ELF-1 (cell line): ENCODE measurements at regions not wholly inside any gene's neighbourhood (a gene's known extent, or its start where the extent isn't known, plus 50 kb on each side); places are given as distances from the start of the nearest gene placed in this dataset.
"Not testable (repeated sequence)": the region's sequence is repeated elsewhere in the genome, so short reads cannot be mapped to it uniquely, and the experiment has no call there.

Experiments
- DNase-seq: peaks from one replicate; pipeline ENCODE4 v3.0.0-alpha.2; 2016; ENCODE audit warnings: low read depth, low spot score

DNA sequence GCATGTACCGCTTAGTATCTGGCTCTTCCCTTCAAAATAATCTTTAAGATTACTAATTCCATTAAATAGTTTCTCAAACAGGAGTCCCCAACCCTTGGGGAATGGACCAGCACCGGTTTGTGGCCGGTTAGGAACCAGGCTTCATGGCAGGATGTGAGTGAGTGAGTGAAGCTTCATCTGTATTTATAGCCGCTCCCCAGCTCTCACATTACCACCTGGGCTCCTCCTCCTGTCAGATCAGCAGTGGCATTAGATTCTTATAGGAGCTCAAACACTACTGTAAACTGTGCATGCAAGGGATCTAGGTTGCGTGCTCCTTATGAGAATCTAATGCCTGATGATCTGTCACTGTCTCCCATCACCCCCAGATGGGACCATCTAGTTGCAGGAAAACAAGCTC, 332.6 kb upstream of the ZNF608 start:
- not testable (repeated sequence) for DNase-seq

DNA sequence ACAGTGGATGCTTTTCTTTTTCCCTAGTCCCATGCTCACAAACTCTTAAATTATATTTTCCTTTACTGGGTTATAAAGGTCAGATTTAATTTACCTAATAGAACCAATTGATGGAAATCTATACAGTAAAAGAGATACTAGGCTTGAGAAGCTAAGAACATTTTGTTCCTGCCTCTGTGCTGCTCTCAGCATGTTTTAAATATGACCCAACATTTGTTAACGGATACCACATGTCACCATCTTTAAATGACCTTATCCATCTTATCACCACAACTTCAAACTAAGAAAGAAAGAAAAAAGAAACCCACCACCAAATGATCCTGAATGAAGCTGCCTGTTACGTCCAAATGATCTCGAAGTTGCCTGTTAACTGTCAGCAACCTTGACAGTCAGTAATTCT, 334.7 kb upstream of the ZNF608 start:
- no peak for DNase-seq

DNA sequence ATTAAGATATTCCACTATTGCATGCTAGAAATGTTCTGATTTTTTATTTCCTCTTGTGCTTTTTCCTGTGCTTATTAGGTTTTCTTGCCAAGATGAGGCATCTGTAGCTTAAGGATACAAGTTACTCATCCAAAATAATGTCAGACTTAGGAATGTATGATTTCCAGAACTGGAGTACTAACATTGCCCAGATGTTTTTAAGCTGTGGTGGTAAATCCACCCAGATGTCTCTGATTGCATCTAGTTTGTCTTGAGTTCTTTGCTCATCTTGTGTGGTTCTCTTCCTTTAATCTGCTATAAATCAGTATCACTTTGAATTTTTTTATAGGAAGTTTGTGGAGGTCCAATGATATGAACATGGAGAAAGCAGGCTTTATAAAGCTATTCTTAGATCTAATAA, 337.5 kb upstream of the ZNF608 start:
- no peak for DNase-seq

DNA sequence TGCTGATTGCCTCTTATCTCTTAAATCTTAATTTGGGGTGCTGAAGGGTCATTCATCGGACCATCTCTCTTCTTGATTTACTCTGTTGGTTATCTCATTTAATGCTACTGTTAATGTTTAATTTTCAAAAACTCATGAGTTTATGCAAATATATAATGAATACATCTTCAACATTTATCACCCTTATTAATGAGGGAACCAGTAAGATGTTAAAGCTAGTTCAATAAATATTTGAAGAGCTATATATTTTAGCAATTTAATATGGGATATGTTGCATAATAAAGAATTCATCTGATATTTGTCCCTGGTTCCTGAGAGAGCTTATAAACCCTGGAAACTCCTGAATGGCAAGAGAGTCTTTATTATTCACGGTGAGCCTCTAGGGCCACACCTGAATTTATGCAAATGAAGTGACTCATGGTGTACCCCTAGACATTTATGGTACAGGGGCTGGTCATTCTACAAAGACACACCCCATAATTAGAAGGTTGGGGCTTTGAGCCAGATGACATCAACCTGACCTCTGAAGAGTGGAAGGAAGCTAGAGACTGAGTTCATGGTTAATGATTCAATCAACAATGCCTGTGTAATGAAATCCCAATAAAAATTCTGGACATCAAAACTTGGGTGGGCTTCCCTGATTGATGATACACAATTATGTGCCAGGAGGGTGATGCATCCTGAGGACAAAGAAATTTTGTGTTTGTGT, 339.5 kb upstream of the ZNF608 start:
- DNase-seq = no peak

DNA sequence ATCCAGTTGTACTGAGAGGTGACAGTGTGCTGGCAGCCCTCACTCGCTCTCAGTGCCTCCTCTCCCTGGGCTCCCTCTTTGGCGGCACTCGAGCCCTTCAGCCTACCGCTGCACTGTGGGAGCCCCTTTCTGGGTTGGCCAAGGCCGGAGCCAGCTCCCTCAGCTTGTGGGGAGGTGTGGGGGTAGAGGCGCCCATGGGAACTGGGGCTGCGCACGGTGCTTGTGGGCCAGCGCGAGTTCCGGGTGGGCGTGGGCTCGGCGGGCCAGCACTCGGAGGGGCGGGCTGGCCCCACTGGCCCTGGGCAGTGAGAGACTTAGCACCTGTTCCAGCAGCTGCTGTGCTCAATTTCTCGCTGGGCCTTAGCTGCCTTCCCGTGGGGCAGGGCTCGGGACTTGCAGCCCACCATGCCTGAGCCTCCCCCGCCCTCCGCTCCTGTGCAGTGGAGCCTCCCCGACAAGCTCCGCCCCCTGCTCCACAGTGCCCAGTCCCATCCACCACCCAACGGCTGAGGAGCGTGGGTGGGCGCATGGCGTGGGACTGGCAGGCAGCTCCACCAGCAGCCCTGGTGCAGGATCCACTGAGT, 342.2 kb upstream of the ZNF608 start:
- no peak for DNase-seq

DNA sequence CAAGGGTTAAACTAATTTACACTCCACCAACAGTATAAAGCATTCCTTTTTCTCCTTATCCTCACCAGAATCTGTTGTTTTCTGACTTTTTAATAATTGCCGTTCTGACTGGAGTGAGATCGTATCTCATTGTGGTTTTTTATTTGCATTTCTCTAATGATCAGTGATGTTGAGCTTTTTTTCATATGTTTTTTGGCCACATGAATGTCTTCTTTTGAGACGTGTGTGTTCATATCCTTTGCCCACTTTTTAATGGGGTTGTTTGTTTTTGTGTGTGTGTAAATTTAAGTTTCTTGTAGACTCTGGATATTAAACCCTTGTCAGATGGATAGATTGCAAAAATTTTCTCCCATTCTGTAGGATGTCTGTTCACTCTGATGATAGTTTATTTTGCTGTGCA, 345.7 kb upstream of the ZNF608 start:
- DNase-seq = not testable (repeated sequence)

DNA sequence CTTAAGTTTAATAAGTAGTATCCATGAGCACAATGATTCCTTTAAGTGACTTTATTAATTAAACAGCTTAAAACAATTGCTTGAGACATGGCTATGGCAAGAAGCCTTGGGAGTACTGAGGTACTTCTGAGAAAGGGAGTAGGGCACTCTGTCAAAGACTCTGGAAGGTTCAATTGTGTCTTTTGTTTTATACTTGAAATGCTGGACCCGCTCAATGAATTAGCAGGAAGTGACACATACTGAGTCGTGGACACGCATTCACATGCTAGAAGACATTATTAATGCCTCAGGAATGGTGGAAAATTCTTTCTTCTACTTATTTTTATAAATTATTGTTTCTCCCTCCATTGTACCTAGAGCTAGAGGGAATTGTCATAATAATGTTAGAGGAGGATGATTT, 347.3 kb upstream of the ZNF608 start:
- no peak for DNase-seq

DNA sequence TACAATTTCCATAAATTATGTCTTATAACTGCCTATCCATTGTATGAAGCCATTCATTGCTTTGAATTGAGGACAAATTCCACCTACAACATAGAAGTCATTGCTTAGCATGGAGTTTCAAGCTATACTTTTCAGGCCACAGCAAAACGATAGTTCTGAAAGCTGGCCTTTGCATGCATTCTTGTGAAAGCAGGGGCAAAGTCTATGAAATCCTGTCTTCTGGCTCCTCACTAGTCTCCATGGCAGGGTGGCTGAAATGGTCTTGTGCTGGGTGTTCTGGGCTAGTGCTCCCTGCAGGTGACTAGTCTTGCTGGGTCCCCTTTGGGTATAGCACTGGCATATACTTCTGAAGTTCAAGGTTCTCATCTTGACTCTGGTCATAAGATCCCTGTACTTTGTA, 353.9 kb upstream of the ZNF608 start:
- no peak for DNase-seq

DNA sequence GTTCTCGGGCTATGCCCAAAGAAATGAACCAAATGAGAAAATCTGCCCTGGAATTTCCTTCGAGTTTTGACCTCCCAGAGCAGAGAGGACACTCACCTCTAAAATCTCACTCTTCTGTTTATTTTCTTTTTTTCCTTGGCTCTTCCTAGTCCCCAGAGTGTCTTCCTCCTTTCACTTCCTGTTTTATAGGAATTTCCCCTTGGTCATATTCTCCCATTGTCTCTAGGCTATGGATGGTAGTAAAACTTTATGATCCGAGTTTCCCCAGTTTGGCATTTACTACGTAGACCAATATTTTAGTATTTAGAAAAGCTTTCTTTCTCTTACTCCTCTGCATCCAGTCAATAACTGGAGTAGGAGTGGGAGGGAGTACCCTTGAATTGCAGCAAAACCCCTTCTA, 354.5 kb upstream of the ZNF608 start:
- no peak for DNase-seq

DNA sequence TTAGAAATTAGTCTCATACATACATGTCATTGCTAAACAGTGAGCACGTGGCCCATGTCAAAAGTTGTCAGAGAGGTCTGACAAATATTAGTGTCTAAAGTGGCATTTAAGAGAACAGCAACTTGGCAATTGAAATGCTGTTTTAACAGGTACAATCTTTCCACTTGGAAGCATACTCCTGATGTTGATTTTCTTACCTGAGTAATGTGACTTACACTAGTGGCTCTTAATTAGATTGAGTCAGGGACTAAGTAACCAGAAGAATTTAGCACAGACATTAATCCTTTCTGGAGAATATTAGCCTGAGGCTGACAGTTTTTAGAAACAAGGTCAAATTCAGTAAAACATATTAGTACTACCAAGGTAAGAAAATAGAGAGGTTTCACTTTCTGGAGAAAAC, 357.0 kb upstream of the ZNF608 start:
- DNase-seq = no peak

DNA sequence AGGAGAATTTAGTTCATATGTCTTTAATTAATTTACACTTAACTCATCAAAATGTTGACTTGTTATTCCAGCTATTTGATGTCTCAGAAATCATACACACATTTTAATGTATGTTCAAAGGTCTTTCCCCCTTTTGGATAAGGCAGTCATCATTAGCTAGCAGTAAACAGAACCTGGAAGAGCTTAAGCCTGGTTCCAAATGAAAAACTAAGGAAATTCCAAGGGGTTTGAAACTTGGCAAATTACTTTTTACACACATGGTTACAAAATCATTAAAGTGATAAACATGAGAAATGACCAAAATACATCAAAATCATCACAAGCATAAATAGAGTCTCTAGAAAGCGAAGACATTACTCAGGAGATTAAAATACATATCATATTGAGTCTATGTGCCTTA, 359.8 kb upstream of the ZNF608 start:
- DNase-seq = no peak

DNA sequence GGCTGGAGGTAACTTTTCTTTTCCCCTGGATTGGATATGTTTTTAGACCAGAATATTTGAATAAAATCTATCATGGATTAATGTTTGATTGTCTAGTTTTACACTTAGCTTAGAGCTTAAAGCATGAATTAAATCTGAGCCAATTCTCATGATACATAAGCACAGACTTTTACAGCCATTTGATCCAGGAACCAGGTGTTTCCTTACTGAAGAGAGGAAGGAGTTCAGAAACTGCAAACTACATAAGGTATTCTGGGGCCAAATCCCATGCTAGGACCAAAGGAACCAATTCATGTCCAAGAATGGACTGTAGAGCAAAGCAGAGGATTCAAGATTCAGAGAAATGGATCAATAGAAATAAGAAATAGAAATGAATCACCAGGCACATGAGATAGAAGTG, 360.4 kb upstream of the ZNF608 start:
- no peak for DNase-seq

DNA sequence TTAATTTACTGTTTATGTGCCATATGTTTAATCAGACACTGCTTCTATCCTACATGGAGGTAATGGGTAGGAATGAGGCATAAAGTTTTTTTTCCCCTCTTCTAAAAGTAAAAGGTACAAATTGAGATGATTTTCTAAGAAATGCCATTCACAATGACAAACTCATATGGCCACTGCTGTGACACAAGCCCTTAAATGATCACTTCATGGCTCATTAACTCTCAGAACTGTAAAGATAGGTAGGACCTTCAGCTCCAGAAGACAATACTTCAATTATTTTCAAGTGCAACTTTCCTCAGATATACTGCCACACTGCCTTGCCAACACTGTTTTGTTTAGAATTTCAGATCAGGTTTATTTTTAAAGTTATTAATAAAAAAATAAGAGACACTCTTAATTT, 362.9 kb upstream of the ZNF608 start:
- DNase-seq = no peak

DNA sequence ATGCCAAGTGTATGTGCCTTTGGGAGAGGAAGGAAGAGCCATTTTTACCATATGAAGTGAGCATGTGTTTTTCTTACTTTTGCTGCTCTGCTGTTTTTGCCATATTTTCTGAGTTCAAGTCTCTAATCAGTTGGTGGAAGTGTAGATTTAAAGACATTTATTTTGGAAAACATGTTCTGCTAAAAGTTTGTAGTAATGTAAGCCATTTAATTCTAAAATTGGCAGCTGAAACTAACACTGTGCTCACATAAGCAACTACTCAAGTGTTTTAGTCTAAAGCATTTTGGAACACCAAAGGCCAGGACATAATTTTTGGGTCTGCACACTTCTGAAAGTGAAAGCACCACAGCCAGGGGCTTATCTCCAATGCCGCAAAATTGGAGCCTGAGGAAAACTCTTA, 363.4 kb upstream of the ZNF608 start:
- no peak for DNase-seq

DNA sequence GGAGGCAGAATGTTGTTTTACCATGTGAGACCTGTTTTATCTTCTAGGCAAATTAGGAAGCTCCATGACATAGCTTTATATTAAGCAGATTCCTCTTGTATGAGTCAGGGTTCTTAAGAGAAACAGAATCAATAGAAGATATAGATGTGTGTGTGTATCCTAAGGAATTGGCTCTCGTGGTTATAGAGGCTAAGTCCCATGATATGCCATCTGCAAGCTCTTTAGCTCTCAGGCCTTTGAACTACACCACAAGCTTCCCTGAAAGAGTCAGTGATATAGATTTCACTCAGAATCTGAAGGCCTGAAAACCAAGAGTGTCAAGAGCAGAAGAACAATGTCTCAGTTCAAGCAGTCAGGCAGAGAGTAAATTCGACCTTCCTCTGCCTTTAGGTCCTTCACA, 365.8 kb upstream of the ZNF608 start:
- DNase-seq = no peak

DNA sequence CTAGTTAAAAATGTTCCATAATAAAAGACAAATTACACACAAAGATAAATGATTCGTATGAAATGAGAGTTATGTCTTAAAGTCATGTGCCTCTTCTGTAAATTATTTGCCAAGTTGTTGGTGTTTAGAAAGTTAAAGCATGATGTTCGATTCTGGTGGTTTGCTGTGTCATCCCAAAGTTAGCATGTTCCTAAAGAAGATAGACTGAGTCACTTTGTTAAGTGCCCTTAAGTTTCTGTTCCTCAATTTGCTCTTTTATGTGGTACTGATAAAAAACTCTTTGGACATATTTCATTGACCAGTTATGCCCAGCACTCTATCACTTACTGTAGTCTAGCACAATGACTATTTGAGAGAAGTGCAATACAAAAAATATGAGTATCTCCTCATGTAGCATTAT, 366.9 kb upstream of the ZNF608 start:
- DNase-seq = no peak

DNA sequence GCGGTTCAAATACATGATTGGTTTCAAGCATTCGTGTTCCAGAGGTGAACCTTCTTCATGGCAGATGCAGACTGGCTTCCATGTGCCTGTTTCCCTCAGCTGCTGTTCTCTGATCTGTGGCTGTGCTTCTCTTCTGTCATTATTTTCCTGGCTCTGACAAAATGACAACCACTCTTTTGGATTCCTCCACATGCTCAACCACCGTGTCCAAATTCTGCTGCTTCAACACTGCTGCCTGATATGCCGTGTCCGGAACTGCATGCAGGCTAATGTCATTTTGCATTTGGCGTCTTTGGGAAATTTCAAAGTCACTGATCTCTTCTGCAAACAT, 368.7 kb upstream of the ZNF608 start:
- DNase-seq = no peak

DNA sequence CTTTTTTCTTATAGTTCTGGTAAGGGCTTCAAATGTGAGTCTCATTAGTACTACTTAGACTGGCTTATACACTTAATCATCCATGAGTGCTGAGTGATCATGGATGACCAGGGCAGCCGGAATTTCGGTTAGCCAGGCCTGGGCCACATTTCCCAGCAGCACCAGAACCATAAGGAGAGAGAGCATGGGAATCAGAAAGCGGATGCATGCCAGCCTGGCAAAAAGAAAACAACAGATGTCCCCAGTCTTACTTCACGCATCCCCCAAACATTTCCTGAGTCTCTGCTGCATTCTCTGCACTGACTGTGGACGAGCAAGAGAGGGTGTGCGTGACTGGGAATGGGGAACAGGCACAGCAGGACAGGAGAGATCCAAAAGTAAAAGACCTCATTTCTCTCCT, 371.1 kb upstream of the ZNF608 start:
- DNase-seq = no peak

DNA sequence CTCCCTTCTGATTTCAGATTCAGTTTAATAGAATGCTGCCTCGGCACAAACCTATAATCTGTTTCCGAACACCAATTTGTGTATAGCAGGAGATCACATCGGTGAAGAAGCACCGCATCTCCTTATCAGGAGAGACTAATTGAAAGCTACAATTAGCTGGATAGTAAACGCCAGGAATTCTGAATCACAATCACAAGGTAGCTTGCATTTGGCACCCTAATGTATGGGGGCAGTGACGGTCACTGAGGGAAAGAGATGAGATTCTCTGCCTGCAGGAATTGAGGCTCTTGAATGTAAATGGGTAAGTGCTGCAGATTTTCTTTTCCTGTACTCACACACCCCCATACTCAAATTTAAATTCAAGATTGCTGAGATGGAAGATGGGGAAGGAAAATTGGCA, 373.6 kb upstream of the ZNF608 start:
- no peak for DNase-seq

DNA sequence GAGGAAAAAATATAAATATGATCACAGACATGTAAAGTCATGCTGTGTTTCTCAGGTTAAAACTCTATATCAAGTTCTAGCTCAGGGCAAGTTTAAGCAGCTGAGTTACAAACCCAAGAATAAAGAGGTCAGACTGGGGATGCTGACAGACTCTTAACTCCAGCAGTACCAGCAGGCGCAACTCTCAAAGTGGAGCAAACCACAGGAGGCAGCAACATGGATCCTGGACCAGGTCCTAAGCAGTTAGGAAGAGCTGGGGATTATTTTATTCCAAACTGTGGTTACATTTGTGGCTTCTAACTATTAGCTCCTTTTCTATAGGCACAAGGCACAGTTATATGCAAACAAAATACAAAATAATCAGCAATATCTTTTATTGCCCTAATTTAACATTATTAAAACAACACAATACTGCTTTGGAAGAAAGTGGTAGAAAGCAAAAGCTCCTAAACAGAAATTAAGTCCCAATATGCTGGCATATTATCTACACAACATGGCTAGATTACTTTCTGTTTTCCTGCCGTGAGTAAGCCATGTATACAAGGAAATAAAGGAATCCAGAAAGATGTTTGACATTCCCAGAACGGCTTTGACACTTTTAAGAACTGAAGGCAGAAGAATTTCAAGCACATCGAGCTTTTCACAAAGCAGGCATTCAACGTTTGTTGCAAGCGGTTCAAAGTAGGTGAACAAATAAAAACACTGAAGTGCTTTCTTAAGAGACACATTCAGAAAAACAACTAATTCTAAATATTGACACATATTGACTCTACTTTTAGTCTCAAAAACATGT, 378.8 kb upstream of the ZNF608 start:
- DNase-seq = no peak

DNA sequence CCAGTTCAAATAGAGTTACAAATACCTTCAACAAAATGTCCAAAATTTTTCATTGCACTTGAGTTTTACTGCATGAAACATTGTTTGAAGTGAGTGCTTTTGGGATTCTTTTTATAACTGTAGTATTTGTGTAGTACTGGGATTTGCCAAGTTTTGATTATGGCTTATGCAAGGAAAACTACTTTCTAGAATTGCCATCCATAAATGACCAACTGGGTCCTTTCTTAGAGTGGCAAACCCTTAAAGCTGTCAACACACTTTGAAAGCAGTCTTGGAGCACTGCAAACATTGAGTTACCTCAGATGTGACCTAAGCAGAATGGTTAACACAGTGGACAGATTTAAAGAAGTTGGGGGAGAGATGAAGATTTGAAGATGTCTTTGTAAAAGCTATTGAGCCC, 379.6 kb upstream of the ZNF608 start:
- no peak for DNase-seq

DNA sequence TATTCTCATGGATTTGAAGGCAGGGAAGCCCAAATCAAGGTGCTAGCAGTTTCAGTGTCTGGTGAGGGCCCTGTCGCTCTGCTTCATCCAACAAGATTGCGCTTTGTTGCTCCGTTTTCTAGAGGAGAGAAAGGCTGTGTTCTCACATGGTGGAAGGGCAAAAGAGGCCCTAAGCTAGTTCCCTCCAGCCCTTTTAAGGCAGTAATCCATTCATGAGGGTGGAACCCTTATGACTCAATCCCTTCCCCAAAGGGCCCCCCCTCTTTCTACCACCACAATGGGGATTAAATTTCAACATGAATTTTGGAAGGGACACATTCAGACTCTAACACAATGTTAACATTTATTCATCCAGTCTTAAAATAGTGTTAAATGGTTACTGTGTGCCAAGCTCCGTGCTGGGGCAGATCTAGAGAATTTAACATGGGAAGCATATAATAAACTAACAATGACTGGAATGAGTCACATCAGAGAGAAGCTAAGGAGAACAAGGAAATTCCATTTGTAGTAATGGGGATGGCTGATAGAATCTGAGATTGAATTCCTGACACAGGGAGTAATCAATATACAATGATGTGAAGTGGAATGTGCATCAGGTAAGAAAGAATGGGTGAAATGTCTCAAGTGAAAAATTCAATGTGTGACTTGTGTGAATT, 382.8 kb upstream of the ZNF608 start:
- no peak for DNase-seq

DNA sequence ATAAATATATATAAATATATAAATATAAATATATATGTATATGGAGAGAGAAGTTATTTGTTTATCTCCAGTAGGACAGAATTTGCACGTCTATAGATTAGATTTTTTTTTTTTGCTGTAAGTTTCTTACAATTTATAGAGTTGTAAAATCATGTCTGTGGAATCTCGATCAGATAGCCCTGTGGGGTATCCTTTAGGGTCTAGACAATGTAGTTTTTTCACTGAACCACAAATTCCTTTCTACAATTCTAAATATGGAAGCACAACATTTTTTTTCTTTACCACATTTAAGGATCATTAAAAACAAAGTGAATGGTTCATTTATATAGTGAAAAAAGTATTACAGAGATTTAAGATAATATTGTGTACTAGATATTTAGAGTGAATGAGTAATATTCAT, 384.2 kb upstream of the ZNF608 start:
- DNase-seq = no peak
